ENCODE measurements at regions not wholly inside any gene's neighbourhood (a gene's known extent, or its start where the extent isn't known, plus 50 kb on each side); places are given as distances from the start of the nearest gene placed in this dataset.
"Not testable (repeated sequence)": the region's sequence is repeated elsewhere in the genome, so short reads cannot be mapped to it uniquely, and the experiment has no call there.

DNA sequence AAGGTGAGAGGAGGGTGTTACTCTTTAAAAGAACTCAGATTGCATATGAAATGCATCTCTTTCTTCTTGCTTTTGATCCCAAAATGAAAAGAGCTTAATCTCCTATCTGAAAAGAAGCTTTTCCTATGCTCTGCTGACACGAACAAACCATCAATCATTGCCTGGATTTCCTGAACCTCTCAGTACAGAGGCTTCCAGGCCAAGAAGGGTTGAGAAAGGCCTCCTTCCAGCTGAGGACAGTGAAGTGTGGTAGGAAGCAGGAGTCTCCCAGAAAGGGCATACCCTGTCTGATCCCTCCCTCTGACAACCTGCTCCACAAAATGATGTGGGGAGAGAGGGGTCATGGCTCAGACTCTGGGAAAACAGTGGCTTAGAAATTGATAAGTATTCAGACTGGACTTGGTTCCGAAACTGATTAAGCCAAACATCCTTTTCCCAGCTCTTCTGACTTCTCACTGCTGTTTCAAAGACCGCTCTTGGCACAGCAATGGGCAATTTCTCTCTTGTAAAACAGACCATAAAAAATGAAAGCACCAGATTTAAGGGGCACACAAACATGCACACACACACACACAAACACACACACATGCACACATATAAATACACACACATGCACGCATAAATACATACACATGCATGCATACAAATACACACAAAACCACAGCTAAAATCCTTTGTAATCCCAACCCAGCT lies 310.3 kb downstream of the SIPA1L2 start:
- H3K36me3 ChIP-seq = no peaks in the 10 kb centered on the region
- DNase-seq (ENCODE audit: low spot score in 2 of 2) = no peak
- TF ChIP-seq POLR2A (IDR thresholded peaks at IDR 0.05) = no peak
- TF ChIP-seq, protein P1, sequence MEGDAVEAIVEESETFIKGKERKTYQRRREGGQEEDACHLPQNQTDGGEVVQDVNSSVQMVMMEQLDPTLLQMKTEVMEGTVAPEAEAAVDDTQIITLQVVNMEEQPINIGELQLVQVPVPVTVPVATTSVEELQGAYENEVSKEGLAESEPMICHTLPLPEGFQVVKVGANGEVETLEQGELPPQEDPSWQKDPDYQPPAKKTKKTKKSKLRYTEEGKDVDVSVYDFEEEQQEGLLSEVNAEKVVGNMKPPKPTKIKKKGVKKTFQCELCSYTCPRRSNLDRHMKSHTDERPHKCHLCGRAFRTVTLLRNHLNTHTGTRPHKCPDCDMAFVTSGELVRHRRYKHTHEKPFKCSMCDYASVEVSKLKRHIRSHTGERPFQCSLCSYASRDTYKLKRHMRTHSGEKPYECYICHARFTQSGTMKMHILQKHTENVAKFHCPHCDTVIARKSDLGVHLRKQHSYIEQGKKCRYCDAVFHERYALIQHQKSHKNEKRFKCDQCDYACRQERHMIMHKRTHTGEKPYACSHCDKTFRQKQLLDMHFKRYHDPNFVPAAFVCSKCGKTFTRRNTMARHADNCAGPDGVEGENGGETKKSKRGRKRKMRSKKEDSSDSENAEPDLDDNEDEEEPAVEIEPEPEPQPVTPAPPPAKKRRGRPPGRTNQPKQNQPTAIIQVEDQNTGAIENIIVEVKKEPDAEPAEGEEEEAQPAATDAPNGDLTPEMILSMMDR (IDR thresholded peaks at IDR 0.05) = no peak
- TF ChIP-seq EP300 (IDR thresholded peaks at IDR 0.05) = no peak
- peaks cover 0 to 6% (median 0%) of the 10 kb centered on the region in 4 donors for H3K9me3 ChIP-seq
- no peak overlapping the region for H3K27ac ChIP-seq
- H3K27me3 ChIP-seq = no peaks in the 10 kb centered on the region
- H3K4me3 ChIP-seq = no peak overlapping the region
- WGBS, 2 donors = 66 to 86% methylated on average over 4 of the region's 4 CpGs
- H3K4me1 ChIP-seq = no peaks in the 10 kb centered on the region

DNA sequence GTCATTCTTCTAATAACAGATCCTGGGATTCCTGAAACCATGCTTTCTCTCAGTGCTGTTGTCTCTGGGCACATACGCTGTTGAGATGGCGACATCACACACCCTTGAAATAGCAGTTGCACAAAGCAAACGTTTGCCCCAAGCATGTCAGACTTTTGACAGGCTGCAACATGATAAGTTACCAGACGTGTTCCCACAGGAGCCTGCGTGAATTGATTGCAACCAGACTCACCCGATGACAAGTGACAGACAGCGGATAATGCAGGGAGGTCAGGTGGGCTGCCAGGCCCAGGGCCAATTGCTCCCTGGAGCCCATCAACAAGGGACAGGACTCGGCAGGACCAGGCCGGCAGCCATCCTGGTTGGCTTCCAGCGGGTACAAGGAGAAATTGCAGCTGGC lies 310.9 kb downstream of the SIPA1L2 start:
- no peak for TF ChIP-seq EP300 (IDR thresholded peaks at IDR 0.05)
- Histone ChIP-seq H3K27ac (no peak overlapping the region), H3K27me3 (no peaks in the 10 kb centered on the region), H3K4me3 (no peak overlapping the region), H3K36me3 (no peaks in the 10 kb centered on the region), H3K4me1 (no peaks in the 10 kb centered on the region), H3K9me3 (peaks cover 0 to 6% (median 0%) of the 10 kb centered on the region in 4 donors)
- WGBS, 2 donors = 79 to 86% methylated on average over 10 of the region's 10 CpGs
- no peak for DNase-seq (ENCODE audit: low spot score in 2 of 2)

DNA sequence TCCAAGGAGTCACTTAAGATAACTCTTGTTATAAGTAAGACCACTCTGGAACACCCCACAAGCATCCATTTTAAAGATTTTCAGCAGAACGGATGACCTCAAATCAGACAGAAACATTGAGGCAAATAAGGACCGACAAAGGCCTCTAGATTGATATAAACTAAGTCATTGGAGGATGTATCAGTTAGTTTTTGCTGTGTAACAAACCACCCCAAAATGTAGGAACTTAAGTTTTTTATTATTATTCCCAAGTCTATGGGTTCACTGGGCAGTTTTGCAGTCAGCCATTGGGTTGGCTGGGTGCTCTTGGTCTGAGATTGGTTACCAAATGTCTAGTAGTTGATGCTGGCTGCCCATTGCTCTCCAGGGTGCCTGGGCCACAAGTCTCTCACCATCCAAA lies 311.8 kb downstream of the SIPA1L2 start:
- no peaks in the 10 kb centered on the region for H3K27me3 ChIP-seq

DNA sequence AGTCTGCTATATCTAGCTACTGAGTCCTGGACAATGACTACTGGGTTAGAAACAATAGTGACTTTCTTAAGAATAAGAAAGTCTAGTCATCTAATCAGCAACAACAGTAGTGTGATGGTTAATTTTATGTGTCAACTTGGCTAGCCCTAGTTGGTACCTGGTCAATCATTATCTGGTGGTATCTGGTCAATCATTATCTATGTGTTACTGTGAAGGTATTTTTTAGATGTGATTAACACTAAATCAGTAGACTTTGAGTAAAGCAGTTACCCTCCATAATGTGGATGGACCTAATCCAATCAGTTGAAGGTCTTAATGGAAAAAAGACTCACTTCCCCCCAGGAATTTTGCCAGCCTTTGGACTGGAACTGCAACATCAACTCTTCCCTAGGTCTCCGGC lies 312.6 kb downstream of the SIPA1L2 start:
- WGBS, 2 donors = 92 to 100% methylated on average over 1 of the region's 1 CpG
- H3K27me3 ChIP-seq = no peaks in the 10 kb centered on the region
- no peak for TF ChIP-seq EP300 (IDR thresholded peaks at IDR 0.05)
- TF ChIP-seq POLR2A (IDR thresholded peaks at IDR 0.05) = no peak
- TF ChIP-seq, protein P1 (IDR thresholded peaks at IDR 0.05) = no peak
- no peak overlapping the region for H3K4me3 ChIP-seq
- no peaks in the 10 kb centered on the region for H3K4me1 ChIP-seq
- no peak overlapping the region for H3K27ac ChIP-seq
- peaks cover 0 to 15% (median 0%) of the 10 kb centered on the region in 4 donors for H3K9me3 ChIP-seq
- no peaks in the 10 kb centered on the region for H3K36me3 ChIP-seq
- no peak for DNase-seq (ENCODE audit: low spot score in 2 of 2)

More for the DNA sequence above, 311.8 kb downstream of the SIPA1L2 start:
- 94 to 100% methylated on average over 2 of the region's 2 CpGs for WGBS, 2 donors
- DNase-seq (ENCODE audit: low spot score in 2 of 2) = no peak
- H3K9me3 ChIP-seq = peaks cover 0 to 13% (median 0%) of the 10 kb centered on the region in 4 donors
- H3K4me1 ChIP-seq = no peaks in the 10 kb centered on the region
- H3K27ac ChIP-seq = no peak overlapping the region
- H3K36me3 ChIP-seq = no peaks in the 10 kb centered on the region
- no peak overlapping the region for H3K4me3 ChIP-seq
- TF ChIP-seq, protein P1 (IDR thresholded peaks at IDR 0.05) = no peak
- no peak for TF ChIP-seq POLR2A (IDR thresholded peaks at IDR 0.05)
- no peak for TF ChIP-seq EP300 (IDR thresholded peaks at IDR 0.05)

DNA sequence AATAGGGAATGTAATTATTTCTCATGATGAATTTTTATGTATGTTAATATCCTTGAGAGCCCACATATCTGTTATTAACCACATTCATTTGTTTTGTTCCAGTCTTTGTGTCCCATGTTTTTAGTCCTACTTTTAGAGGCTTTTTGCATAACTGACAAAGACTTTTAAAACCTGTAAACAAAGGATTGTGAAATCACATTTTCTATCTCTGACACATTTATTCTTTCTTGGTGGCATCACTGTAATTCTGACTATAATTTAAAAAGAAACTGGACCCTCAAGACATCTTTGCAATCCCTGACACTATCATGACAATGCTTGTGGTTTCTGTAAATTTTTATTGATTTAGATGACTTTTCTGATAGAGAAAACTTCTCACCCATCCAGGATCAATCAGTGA lies 313.1 kb downstream of the SIPA1L2 start:
- H3K36me3 ChIP-seq = no peaks in the 10 kb centered on the region
- H3K27ac ChIP-seq = peak overlapping the region in 1 of 4 donors; percentile 57
- no peak for TF ChIP-seq POLR2A (IDR thresholded peaks at IDR 0.05)
- no peak for TF ChIP-seq EP300 (IDR thresholded peaks at IDR 0.05)
- TF ChIP-seq, protein P1 (IDR thresholded peaks at IDR 0.05) = no peak

DNA sequence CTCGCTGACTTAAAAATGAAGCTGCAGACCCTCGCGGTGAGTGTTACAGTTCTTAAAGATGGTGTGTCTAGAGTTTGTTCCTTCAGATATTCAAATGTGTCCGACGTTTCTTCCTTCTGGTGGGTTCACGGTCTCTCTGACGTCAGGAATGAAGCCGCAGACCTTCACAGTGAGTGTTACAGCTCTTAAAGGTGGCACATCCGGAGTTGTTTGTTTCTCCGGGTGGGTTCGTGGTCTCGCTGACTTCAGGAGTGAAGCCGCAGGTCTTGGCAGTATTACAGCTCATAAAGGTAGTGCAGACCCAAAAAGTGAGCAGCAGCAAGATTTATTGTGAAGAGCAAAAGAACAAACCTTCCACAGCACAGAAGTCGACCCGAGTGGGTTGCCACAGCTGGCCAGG lies 316.1 kb downstream of the SIPA1L2 start:
- WGBS, 2 donors = 92 to 96% methylated on average over 15 of the region's 15 CpGs
- DNase-seq (ENCODE audit: low spot score in 2 of 2); H3K4me3 ChIP-seq; H3K36me3 ChIP-seq; H3K27me3 ChIP-seq; H3K27ac ChIP-seq; H3K4me1 ChIP-seq: not testable (repeated sequence)
- peaks cover 0 to 15% (median 0%) of the 10 kb centered on the region in 4 donors for H3K9me3 ChIP-seq

More for the DNA sequence above, 313.1 kb downstream of the SIPA1L2 start:
- no peak overlapping the region for H3K4me3 ChIP-seq
- no peaks in the 10 kb centered on the region for H3K4me1 ChIP-seq
- H3K9me3 ChIP-seq = peaks cover 0 to 15% (median 0%) of the 10 kb centered on the region in 4 donors
- no peak for DNase-seq (ENCODE audit: low spot score in 2 of 2)
- H3K27me3 ChIP-seq = no peaks in the 10 kb centered on the region
